Suprapubic skin (tissue), 4 donors: ENCODE measurements at regions not wholly inside any gene's neighbourhood (a gene's known extent, or its start where the extent isn't known, plus 50 kb on each side); places are given as distances from the start of the nearest gene placed in this dataset.

Experiments
- CTCF ChIP-seq, 2 donors: fragments of 200-600 bp in 1 of 2; fragments of 450-650 bp in 1 of 2; sonication (generic) in 1 of 2; IDR thresholded peaks; one replicate each; pipeline ENCODE4 v1.5.1; 2016 to 2019; ENCODE audit warnings: antibody characterized with exemption in 2 of 2, mild to moderate bottlenecking in 1 of 2, moderate library complexity in 1 of 2
- EP300 ChIP-seq: sonication (generic); formaldehyde crosslinking; IDR thresholded peaks from one replicate; pipeline ENCODE4 v1.6.1; 2017; ENCODE audit warnings: antibody characterized with exemption
- POLR2A ChIP-seq, 2 donors: fragments of 450-650 bp; IDR thresholded peaks; one replicate each; pipeline ENCODE4 v1.6.1; 2017; ENCODE audit warnings: antibody characterized with exemption in 2 of 2, mild to moderate bottlenecking in 2 of 2, moderate library complexity in 2 of 2
- POLR2AphosphoS5 ChIP-seq, 3 donors: sonication (generic); formaldehyde crosslinking; IDR thresholded peaks; one replicate each; pipeline ENCODE4 v1.6.1; 2017; ENCODE audit warnings: antibody characterized with exemption in 3 of 3

DNA sequence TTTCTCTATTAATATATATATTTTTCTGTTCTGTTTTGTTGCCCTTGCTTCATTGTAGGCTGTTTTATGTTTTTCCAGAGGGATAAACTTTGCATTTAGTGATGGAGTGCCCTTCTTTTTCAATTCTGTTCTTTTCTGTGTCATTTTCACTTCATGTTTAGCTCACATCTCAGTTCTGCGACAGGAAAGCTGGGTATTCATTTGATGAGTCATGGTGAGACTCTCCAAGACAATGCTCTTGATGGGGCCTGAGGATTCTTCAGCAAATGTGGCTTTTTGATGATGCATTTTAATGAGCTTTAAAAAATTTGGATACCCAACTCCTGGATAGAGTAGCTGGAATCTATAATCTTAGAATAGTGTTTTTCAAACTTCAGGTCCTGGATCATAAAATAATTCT, 56.5 kb upstream of the SPATA31D4 start:
- TF ChIP-seq POLR2AphosphoS5 (IDR thresholded peaks at IDR 0.05) = no peak
- no peak for TF ChIP-seq CTCF (IDR thresholded peaks at IDR 0.05)
- TF ChIP-seq POLR2A (IDR thresholded peaks at IDR 0.05) = no peak
- no peak for TF ChIP-seq EP300
